Upper lobe of left lung (tissue), 6 donors: ENCODE measurements at regions not wholly inside any gene's neighbourhood (a gene's known extent, or its start where the extent isn't known, plus 50 kb on each side); places are given as distances from the start of the nearest gene placed in this dataset.
"Not testable (repeated sequence)": the region's sequence is repeated elsewhere in the genome, so short reads cannot be mapped to it uniquely, and the experiment has no call there.

Experiments
- ATAC-seq, 2 donors: fragments of 200-7000 bp; cut with Tn5 transposase; one replicate each; pipeline ENCODE4 v1.9.1; 2022; ENCODE audit warnings: mild to moderate bottlenecking in 2 of 2, moderate library complexity in 2 of 2; ENCODE audit not compliant: low FRiP score in 2 of 2
- DNase-seq, 2 donors: peaks; one replicate each; pipeline ENCODE4 v3.0.0-alpha.2; 2019 to 2020
- H3K27ac ChIP-seq, 4 donors: fragments of 200-600 bp; sonication (generic); one replicate each; pipeline ENCODE4 v1.5.1; 2016 to 2019
- H3K27me3 ChIP-seq, 4 donors: fragments of 200-600 bp; sonication (generic); one replicate each; pipeline ENCODE4 v1.5.1; 2017 to 2019
- H3K36me3 ChIP-seq, 4 donors: fragments of 200-600 bp; sonication (generic); one replicate each; pipeline ENCODE4 v1.5.1; 2016 to 2019
- H3K4me1 ChIP-seq, 4 donors: fragments of 200-600 bp; sonication (generic); one replicate each; pipeline ENCODE4 v1.5.1; 2018 to 2019
- H3K4me3 ChIP-seq, 4 donors: fragments of 200-600 bp; sonication (generic); one replicate each; pipeline ENCODE4 v1.5.1; 2017 to 2019; ENCODE audit warnings: mild to moderate bottlenecking in 2 of 4, moderate library complexity in 1 of 4
- H3K9me3 ChIP-seq, 4 donors: fragments of 200-600 bp; sonication (generic); one replicate each; pipeline ENCODE4 v1.5.1; 2018 to 2019
- EP300 ChIP-seq, 4 donors: sonication (generic); formaldehyde crosslinking; IDR thresholded peaks; one replicate each; pipeline ENCODE4 v1.5.1; 2017; ENCODE audit warnings: antibody characterized with exemption in 4 of 4, control low read depth in 2 of 4
- POLR2A ChIP-seq, 4 donors: fragments of 450-650 bp; IDR thresholded peaks; one replicate each; pipeline ENCODE4 v1.5.1; 2016 to 2017; ENCODE audit warnings: antibody characterized with exemption in 4 of 4, mild to moderate bottlenecking in 2 of 4
- POLR2AphosphoS5 ChIP-seq, 2 donors: sonication (generic); formaldehyde crosslinking; IDR thresholded peaks; one replicate each; pipeline ENCODE4 v1.5.1; 2017; ENCODE audit warnings: antibody characterized with exemption in 2 of 2
- WGBS, 2 donors: methylation state at CpG; one replicate each; pipeline ENCODE4 v1.1.5; 2017 to 2018; 5-methylcytosine and 5-hydroxymethylcytosine counted together
- TF ChIP-seq, protein P1 (sequence below), 6 experiments: fragments of 450-650 bp in 4 of 6; fragments of 200-600 bp in 2 of 6; sonication (generic) in 2 of 6; IDR thresholded peaks; one replicate each; pipeline ENCODE4 v1.5.1; 2016 to 2019; ENCODE audit warnings: antibody characterized with exemption in 6 of 6
- donor health status: DM: no; HTN: no; CAD: no; lungs with moderate emphysema.
- donor health status: DM: no; HTN: yes; CAD: no; lungs with severe emphysema.

DNA sequence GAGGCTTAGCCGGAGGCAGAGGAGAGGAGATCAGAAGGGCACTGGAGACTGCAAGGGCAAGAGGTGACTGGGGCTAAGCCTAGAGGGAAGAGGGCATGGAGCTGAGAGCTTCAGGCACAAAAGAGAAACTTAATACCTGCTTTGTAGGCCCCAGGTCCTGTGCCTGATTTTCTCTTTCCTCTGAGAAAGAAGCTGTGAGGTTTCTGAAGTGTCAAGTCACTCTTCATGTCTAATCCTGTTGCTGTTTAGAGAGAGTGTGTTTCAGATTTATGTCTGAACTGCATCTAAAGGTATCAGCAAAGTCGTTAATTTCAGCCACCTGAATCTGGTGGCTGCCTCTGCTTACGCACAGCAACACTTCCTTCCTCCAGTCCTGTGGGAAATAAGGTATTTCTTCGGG is 106.9 kb upstream of the RNU6-1 start:
- H3K27ac ChIP-seq = peak overlapping the region in 1 of 4 donors; percentile 41
- 59 to 60% methylated on average over 4 of the region's 4 CpGs for WGBS, 2 donors
- no peaks in the 10 kb centered on the region for H3K27me3 ChIP-seq
- H3K36me3 ChIP-seq = no peaks in the 10 kb centered on the region
- TF ChIP-seq, protein P1, sequence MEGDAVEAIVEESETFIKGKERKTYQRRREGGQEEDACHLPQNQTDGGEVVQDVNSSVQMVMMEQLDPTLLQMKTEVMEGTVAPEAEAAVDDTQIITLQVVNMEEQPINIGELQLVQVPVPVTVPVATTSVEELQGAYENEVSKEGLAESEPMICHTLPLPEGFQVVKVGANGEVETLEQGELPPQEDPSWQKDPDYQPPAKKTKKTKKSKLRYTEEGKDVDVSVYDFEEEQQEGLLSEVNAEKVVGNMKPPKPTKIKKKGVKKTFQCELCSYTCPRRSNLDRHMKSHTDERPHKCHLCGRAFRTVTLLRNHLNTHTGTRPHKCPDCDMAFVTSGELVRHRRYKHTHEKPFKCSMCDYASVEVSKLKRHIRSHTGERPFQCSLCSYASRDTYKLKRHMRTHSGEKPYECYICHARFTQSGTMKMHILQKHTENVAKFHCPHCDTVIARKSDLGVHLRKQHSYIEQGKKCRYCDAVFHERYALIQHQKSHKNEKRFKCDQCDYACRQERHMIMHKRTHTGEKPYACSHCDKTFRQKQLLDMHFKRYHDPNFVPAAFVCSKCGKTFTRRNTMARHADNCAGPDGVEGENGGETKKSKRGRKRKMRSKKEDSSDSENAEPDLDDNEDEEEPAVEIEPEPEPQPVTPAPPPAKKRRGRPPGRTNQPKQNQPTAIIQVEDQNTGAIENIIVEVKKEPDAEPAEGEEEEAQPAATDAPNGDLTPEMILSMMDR (IDR thresholded peaks at IDR 0.05) = no peak
- TF ChIP-seq POLR2AphosphoS5 (IDR thresholded peaks at IDR 0.05) (no peak), POLR2A (IDR thresholded peaks at IDR 0.05) (no peak), EP300 (IDR thresholded peaks at IDR 0.05) (no peak)
- no peaks in the 10 kb centered on the region for H3K9me3 ChIP-seq
- H3K4me3 ChIP-seq = no peak overlapping the region
- DNase-seq (no peak), ATAC-seq (no peak)
- H3K4me1 ChIP-seq = peaks cover 0 to 11% (median 4%) of the 10 kb centered on the region in 4 donors

DNA sequence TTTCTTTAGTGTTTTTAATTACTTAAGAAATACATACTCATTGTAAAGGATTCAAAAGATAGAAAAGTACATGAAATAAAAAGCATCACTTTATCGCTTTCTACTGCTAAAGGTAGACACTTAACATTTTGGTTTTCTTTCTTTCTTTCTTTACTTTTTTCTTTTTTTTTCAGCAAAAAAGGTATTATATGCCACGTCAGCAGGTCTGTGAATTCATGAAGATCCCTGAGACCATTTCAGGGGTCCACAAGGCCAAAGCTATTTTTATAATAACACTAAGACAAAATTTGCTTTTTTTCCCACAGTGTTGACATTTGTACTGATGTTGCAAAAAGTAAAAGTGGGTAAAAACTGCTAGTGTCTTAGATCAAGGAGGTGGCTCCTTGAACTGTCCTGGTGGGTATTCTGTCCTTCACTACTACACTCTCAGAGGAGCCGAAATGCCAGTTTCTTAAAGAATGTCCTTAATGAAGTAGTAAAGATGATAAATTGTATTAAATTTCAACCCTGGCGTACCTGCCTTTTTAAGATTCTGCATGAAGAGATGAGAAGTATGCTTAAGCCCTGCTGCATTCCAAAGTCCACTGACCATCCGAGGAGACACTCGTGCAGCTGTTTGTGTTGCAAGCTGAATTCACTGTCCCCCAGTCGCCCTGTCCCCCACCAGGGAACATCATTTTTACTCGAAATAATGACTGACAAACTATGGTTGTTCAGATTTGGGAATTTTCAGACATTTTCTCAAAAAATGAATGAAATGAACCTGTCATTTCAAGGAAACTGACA is 106.7 kb upstream of the PIAS1 start:
- Histone ChIP-seq H3K4me1 (peaks cover 0 to 11% (median 4%) of the 10 kb centered on the region in 4 donors), H3K4me3 (no peak overlapping the region), H3K9me3 (no peaks in the 10 kb centered on the region), H3K36me3 (no peaks in the 10 kb centered on the region), H3K27me3 (no peaks in the 10 kb centered on the region), H3K27ac (no peak overlapping the region)
- DNase-seq (no peak), ATAC-seq (no peak)
- TF ChIP-seq POLR2A (IDR thresholded peaks at IDR 0.05) = no peak
- TF ChIP-seq, protein P1 (IDR thresholded peaks at IDR 0.05) = no peak
- no peak for TF ChIP-seq EP300 (IDR thresholded peaks at IDR 0.05)
- WGBS, 2 donors = 84 to 86% methylated on average over 8 of the region's 8 CpGs

DNA sequence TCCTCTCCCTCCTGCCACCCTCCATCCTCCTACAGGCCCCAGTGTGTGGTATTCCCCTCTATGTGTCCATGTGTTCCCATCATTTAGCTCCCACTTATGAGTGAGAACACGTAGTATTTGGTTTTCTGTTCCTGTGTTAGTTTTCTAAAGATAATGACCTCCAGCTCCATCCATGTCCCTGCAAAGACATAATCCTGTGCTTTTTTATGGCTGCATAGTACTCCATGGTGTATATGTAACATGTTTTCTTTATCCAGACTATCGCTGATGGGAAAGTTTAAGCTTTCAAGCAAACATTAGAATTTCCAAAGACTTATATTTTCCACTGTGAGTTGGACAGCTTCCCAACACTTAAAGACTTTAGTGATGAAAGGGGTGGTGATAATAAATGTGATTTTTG is 105.9 kb upstream of the PIAS1 start:
- no peak overlapping the region for H3K27ac ChIP-seq
- H3K4me1 ChIP-seq = peaks cover 0 to 11% (median 4%) of the 10 kb centered on the region in 4 donors
- DNase-seq (no peak), ATAC-seq (no peak)
- no peak for TF ChIP-seq POLR2A (IDR thresholded peaks at IDR 0.05)
- TF ChIP-seq EP300 (IDR thresholded peaks at IDR 0.05) = no peak
- TF ChIP-seq, protein P1 (IDR thresholded peaks at IDR 0.05) = no peak
- TF ChIP-seq POLR2AphosphoS5 (IDR thresholded peaks at IDR 0.05) = no peak
- whole genome bisulfite sequencing, 2 donors = 93 to 94% methylated on average over 2 of the region's 2 CpGs
- no peak overlapping the region for H3K4me3 ChIP-seq
- no peaks in the 10 kb centered on the region for H3K36me3 ChIP-seq
- H3K9me3 ChIP-seq = no peaks in the 10 kb centered on the region
- no peaks in the 10 kb centered on the region for H3K27me3 ChIP-seq

DNA sequence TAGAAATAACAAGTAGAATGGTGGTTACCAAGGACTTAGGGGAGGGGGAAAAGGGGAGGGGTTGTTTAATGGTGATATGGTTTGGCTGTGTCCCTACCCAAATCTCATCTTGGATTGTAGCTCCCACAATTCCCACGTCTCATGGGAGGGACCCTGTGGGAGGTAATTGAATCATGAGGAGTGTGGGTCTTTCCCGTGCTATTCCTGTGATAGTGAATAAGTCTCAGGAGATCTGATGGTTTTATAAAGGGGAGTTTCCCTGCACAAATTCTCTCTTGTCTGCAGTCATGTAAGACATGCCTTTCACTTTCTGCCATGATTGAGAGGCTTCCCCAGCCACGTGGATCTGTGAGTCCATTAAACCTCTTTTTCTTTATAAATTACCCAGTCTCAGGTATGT is 102.9 kb upstream of the PIAS1 start:
- not testable (repeated sequence) for DNase-seq, ATAC-seq, H3K9me3 ChIP-seq, H3K4me3 ChIP-seq, H3K36me3 ChIP-seq, H3K27ac ChIP-seq, H3K27me3 ChIP-seq
- peaks cover 0 to 12% (median 2%) of the 10 kb centered on the region in 4 donors for H3K4me1 ChIP-seq
- WGBS, 2 donors = 83 to 87% methylated on average over 3 of the region's 3 CpGs

DNA sequence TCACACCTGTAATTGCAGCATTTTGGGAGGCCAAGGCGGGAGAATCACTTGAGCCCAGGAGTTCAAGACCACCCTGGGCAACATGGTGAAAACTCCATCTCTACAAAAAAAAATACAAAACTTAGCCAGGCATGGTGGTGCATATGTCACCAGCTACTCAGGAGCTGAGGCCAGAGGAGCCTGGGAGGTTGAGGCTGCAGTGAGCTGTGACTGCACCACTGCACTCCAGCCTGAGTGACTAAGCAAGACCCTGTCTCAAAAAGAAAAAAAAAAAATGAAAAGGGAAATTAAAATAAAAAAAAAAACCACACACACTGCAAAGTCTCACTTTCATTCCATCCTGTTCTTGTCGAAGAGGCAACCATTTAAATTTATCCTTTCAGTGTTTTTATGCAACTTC is 100.8 kb upstream of the PIAS1 start:
- 73 to 88% methylated on average over 2 of the region's 2 CpGs for WGBS, 2 donors
- no peak for TF ChIP-seq EP300 (IDR thresholded peaks at IDR 0.05)
- TF ChIP-seq POLR2A (IDR thresholded peaks at IDR 0.05) = no peak
- TF ChIP-seq, protein P1 (IDR thresholded peaks at IDR 0.05) = no peak
- no peak for TF ChIP-seq POLR2AphosphoS5 (IDR thresholded peaks at IDR 0.05)
- no peak overlapping the region for H3K27ac ChIP-seq

More for the DNA sequence above, 100.8 kb upstream of the PIAS1 start:
- Histone ChIP-seq H3K27me3 (no peaks in the 10 kb centered on the region), H3K9me3 (no peaks in the 10 kb centered on the region), H3K36me3 (no peaks in the 10 kb centered on the region), H3K4me1 (peaks cover 0 to 6% (median 1%) of the 10 kb centered on the region in 4 donors), H3K4me3 (no peak overlapping the region)
- ATAC-seq = no peak
- no peak for DNase-seq
